T-cell (primary cell): ENCODE measurements at regions not wholly inside any gene's neighbourhood (a gene's known extent, or its start where the extent isn't known, plus 50 kb on each side); places are given as distances from the start of the nearest gene placed in this dataset.

Experiments
- ATAC-seq, 4 experiments: fragments of 200-7000 bp in 3 of 4; fragments of 150-1000 bp in 1 of 4; cut with Tn5 transposase; replicated peaks in 1 of 4; 1 replicate in 3 of 4; 2 replicates in 1 of 4; pipeline ENCODE4 v1.10.0; 2021; ENCODE audit warnings: moderate library complexity in 3 of 4, mild to moderate bottlenecking in 2 of 4, moderate number of reproducible peaks in 1 of 4
- CTCF ChIA-PET, 2 donors: fragments of 300-600 bp; sonication (Branson Sonifier 250); formaldehyde crosslinking; loops; one replicate each; lab custom pipeline; 2022; ENCODE audit warnings: antibody characterized with exemption in 2 of 2; lab: Charles Lee
- POLR2A ChIA-PET, 2 donors: fragments of 300-600 bp; sonication (Branson Sonifier 250); formaldehyde crosslinking; loops; one replicate each; lab custom pipeline; 2022; ENCODE audit warnings: antibody characterized with exemption in 2 of 2; lab: Charles Lee
- DNase-seq, 35 experiments: peaks; one replicate each; pipeline versions ENCODE4 v3.0.0 to v3.0.0-alpha.2; 2013 to 2023
- H3K27ac ChIP-seq: one replicate; pipeline ENCODE4 v1.5.1; 2013; ENCODE audit warnings: low read length
- H3K27me3 ChIP-seq, 2 experiments: replicated peaks in 1 of 2; 1 replicate in 1 of 2; 2 replicates in 1 of 2; pipeline versions ENCODE4 v1.6.1 to v1.7.0; 2013; ENCODE audit warnings: low read length in 1 of 2, mixed read lengths in 1 of 2; ENCODE audit not compliant: control insufficient read depth in 2 of 2, insufficient read depth in 2 of 2; ENCODE audit errors: extremely low read depth in 1 of 2
- H3K36me3 ChIP-seq, 2 donors: 1 replicate in 1 of 2; 2 replicates in 1 of 2; pipeline versions ENCODE4 v1.6.1 to v1.7.0; 2013; ENCODE audit warnings: low read length in 1 of 2; ENCODE audit not compliant: control insufficient read depth in 2 of 2, insufficient read depth in 1 of 2; ENCODE audit errors: extremely low read depth in 1 of 2
- H3K4me1 ChIP-seq, 2 experiments: 1 replicate in 1 of 2; 2 replicates in 1 of 2; pipeline versions ENCODE4 v1.6.1 to v1.7.0; 2013; ENCODE audit warnings: low read length in 2 of 2, mixed read lengths in 1 of 2; ENCODE audit not compliant: insufficient read depth in 2 of 2, control insufficient read depth in 1 of 2; ENCODE audit errors: extremely low read depth in 1 of 2
- H3K4me3 ChIP-seq, 2 donors: 1 replicate in 1 of 2; 2 replicates in 1 of 2; pipeline versions ENCODE4 v1.5.1 to v1.7.0; 2013; ENCODE audit warnings: mild to moderate bottlenecking in 2 of 2, low read length in 1 of 2, moderate library complexity in 1 of 2; ENCODE audit not compliant: control insufficient read depth in 1 of 2; ENCODE audit errors: extremely low read depth in 1 of 2
- H3K9me3 ChIP-seq: 2 replicates; pipeline ENCODE4 v1.7.0; 2013
- H3K27ac Mint-ChIP-seq, 2 donors: one replicate each; pipeline ENCODE4 v1.8.0; 2020 to 2021; ENCODE audit warnings: mild to moderate bottlenecking in 2 of 2, mixed read lengths in 2 of 2
- H3K27me3 Mint-ChIP-seq, 2 donors: one replicate each; pipeline ENCODE4 v1.8.0; 2021 to 2022; ENCODE audit warnings: mixed read lengths in 2 of 2
- H3K36me3 Mint-ChIP-seq: one replicate; pipeline ENCODE4 v1.8.0; 2021; ENCODE audit warnings: mixed read lengths
- H3K4me1 Mint-ChIP-seq, 3 donors: one replicate each; pipeline ENCODE4 v1.8.0; 2020 to 2022; ENCODE audit warnings: mixed read lengths in 3 of 3, mild to moderate bottlenecking in 1 of 3
- H3K4me3 Mint-ChIP-seq, 3 donors: one replicate each; pipeline ENCODE4 v1.8.0; 2020 to 2022; ENCODE audit warnings: mild to moderate bottlenecking in 3 of 3, mixed read lengths in 3 of 3, moderate library complexity in 3 of 3
- H3K9me3 Mint-ChIP-seq, 3 donors: one replicate each; pipeline ENCODE4 v1.8.0; 2020 to 2022; ENCODE audit warnings: mixed read lengths in 3 of 3
- WGBS: methylation state at CpG from one replicate; pipeline ENCODE4 v1.1.5; 2013; ENCODE audit warnings: missing lambda C conversion rate; ENCODE audit not compliant: insufficient coverage; 5-methylcytosine and 5-hydroxymethylcytosine counted together

- ChIA-PET POLR2A (interaction anchor here in 1 of 2 donors (0.6 kb wide), 1 partner anchor 10 kb away, joined by 3 read pairs; no protein-coding TSS in a partner anchor), CTCF (no interaction called here)
- H3K27me3 ChIP-seq = no peaks in the 10 kb centered on the region
- no peak overlapping the region for H3K27ac ChIP-seq
- DNase-seq (no peak), ATAC-seq (no peak)
- H3K4me3 ChIP-seq = no peak overlapping the region
- peaks cover 0 to 2% of the 10 kb centered on the region in 2 donors for H3K27me3 Mint-ChIP-seq
- H3K9me3 ChIP-seq = no peaks in the 10 kb centered on the region
- no peak overlapping the region for H3K4me3 Mint-ChIP-seq
- H3K9me3 Mint-ChIP-seq = peaks cover 4 to 16% (median 5%) of the 10 kb centered on the region in 3 donors
- H3K27ac Mint-ChIP-seq = no peak overlapping the region
- H3K4me1 Mint-ChIP-seq = no peaks in the 10 kb centered on the region
- H3K36me3 ChIP-seq = no peaks in the 10 kb centered on the region
- WGBS = 60% methylated on average over 1 of the region's 6 CpGs
- no peaks in the 10 kb centered on the region for H3K36me3 Mint-ChIP-seq
- H3K4me1 ChIP-seq = no peaks in the 10 kb centered on the region
Measured at GRCh38 chr15:97078591-97078990, 748.1 kb downstream of the NR2F2 start.

- 67% methylated on average over 4 of the region's 6 CpGs for WGBS
- no peaks in the 10 kb centered on the region for H3K27me3 ChIP-seq
- CTCF ChIA-PET = no interaction called here
- DNase-seq = no peak
- no peak overlapping the region for H3K4me3 ChIP-seq
- H3K9me3 ChIP-seq = no peaks in the 10 kb centered on the region
- no peaks in the 10 kb centered on the region for H3K36me3 Mint-ChIP-seq
- H3K4me3 Mint-ChIP-seq = no peak overlapping the region
- no peak overlapping the region for H3K27ac ChIP-seq
- peaks cover 0 to 4% (median 3%) of the 10 kb centered on the region in 3 donors for H3K9me3 Mint-ChIP-seq
- H3K27ac Mint-ChIP-seq = no peak overlapping the region
- no peaks in the 10 kb centered on the region for H3K36me3 ChIP-seq
- no peaks in the 10 kb centered on the region for H3K4me1 Mint-ChIP-seq
- no peaks in the 10 kb centered on the region for H3K4me1 ChIP-seq
- POLR2A ChIA-PET = no interaction called here
- H3K27me3 Mint-ChIP-seq = peaks cover 0 to 2% of the 10 kb centered on the region in 2 donors
- ATAC-seq = no peak
Measured at GRCh38 chr15:97081666-97082226, 751.2 kb downstream of the NR2F2 start.

GRCh38 chr15:97082830-97083229 lies 752.3 kb downstream of the NR2F2 start:
- Mint-ChIP-seq H3K27me3 (peaks cover 0 to under 1% of the 10 kb centered on the region in 2 donors), H3K36me3 (no peaks in the 10 kb centered on the region), H3K27ac (no peak overlapping the region), H3K4me3 (no peak overlapping the region), H3K4me1 (no peaks in the 10 kb centered on the region), H3K9me3 (peaks cover 0 to 4% (median 1%) of the 10 kb centered on the region in 3 donors)
- Histone ChIP-seq H3K9me3 (no peaks in the 10 kb centered on the region), H3K27me3 (no peaks in the 10 kb centered on the region), H3K36me3 (no peaks in the 10 kb centered on the region), H3K4me3 (no peak overlapping the region), H3K4me1 (no peaks in the 10 kb centered on the region), H3K27ac (no peak overlapping the region)
- POLR2A ChIA-PET = no interaction called here
- WGBS = 81% methylated on average over 4 of the region's 9 CpGs
- ATAC-seq = no peak
- no peak for DNase-seq
- CTCF ChIA-PET = no interaction called here

GRCh38 chr15:97084650-97085049 lies 754.1 kb downstream of the NR2F2 start:
- Mint-ChIP-seq H3K9me3 (peaks cover 0 to 4% (median 3%) of the 10 kb centered on the region in 3 donors), H3K4me1 (no peaks in the 10 kb centered on the region), H3K4me3 (no peak overlapping the region), H3K27ac (no peak overlapping the region), H3K27me3 (no peaks in the 10 kb centered on the region), H3K36me3 (no peaks in the 10 kb centered on the region)
- Histone ChIP-seq H3K4me1 (no peaks in the 10 kb centered on the region), H3K4me3 (no peak overlapping the region), H3K9me3 (no peaks in the 10 kb centered on the region), H3K27ac (no peak overlapping the region), H3K36me3 (no peaks in the 10 kb centered on the region), H3K27me3 (no peaks in the 10 kb centered on the region)
- ATAC-seq = no peak
- CTCF ChIA-PET = no interaction called here
- POLR2A ChIA-PET = no interaction called here
- WGBS = 29% methylated on average over 2 of the region's 2 CpGs
- no peak for DNase-seq

- CTCF ChIA-PET = interaction anchor here in 1 of 2 donors (0.6 kb wide), 1 partner anchor 1292 kb away, joined by 4 read pairs; no protein-coding TSS in a partner anchor
- Mint-ChIP-seq H3K4me1 (no peaks in the 10 kb centered on the region), H3K27ac (no peak overlapping the region), H3K9me3 (peaks cover 0 to 3% (median 0%) of the 10 kb centered on the region in 3 donors), H3K27me3 (no peaks in the 10 kb centered on the region), H3K36me3 (no peaks in the 10 kb centered on the region), H3K4me3 (no peak overlapping the region)
- Histone ChIP-seq H3K4me1 (no peaks in the 10 kb centered on the region), H3K36me3 (no peaks in the 10 kb centered on the region), H3K9me3 (no peaks in the 10 kb centered on the region), H3K27me3 (no peaks in the 10 kb centered on the region), H3K4me3 (no peak overlapping the region), H3K27ac (no peak overlapping the region)
- no peak for DNase-seq
- 65% methylated on average over 7 of the region's 13 CpGs for WGBS
- POLR2A ChIA-PET = no interaction called here
- no peak for ATAC-seq
Measured at GRCh38 chr15:97085731-97086130, 755.2 kb downstream of the NR2F2 start.

- Mint-ChIP-seq H3K9me3 (peaks cover 0 to 3% (median 0%) of the 10 kb centered on the region in 3 donors), H3K36me3 (no peaks in the 10 kb centered on the region), H3K4me1 (no peaks in the 10 kb centered on the region), H3K27me3 (no peaks in the 10 kb centered on the region), H3K27ac (no peak overlapping the region), H3K4me3 (no peak overlapping the region)
- 100% methylated on average over 1 of the region's 3 CpGs for WGBS
- ATAC-seq (no peak), DNase-seq (no peak)
- no peaks in the 10 kb centered on the region for H3K4me1 ChIP-seq
- no peaks in the 10 kb centered on the region for H3K27me3 ChIP-seq
- ChIA-PET POLR2A (no interaction called here), CTCF (no interaction called here)
- no peaks in the 10 kb centered on the region for H3K36me3 ChIP-seq
- no peaks in the 10 kb centered on the region for H3K9me3 ChIP-seq
- H3K4me3 ChIP-seq = no peak overlapping the region
- H3K27ac ChIP-seq = no peak overlapping the region
Measured at GRCh38 chr15:97087006-97087741, 756.7 kb downstream of the NR2F2 start.
